Bone marrow (tissue), 2 donors: ENCODE measurements at regions not wholly inside any gene's neighbourhood (a gene's known extent, or its start where the extent isn't known, plus 50 kb on each side); places are given as distances from the start of the nearest gene placed in this dataset.

Experiments used
- DNase-seq, 2 donors: peaks; one replicate each; lab custom pipeline; 2025; lab: John Stamatoyannopoulos, UW

DNA sequence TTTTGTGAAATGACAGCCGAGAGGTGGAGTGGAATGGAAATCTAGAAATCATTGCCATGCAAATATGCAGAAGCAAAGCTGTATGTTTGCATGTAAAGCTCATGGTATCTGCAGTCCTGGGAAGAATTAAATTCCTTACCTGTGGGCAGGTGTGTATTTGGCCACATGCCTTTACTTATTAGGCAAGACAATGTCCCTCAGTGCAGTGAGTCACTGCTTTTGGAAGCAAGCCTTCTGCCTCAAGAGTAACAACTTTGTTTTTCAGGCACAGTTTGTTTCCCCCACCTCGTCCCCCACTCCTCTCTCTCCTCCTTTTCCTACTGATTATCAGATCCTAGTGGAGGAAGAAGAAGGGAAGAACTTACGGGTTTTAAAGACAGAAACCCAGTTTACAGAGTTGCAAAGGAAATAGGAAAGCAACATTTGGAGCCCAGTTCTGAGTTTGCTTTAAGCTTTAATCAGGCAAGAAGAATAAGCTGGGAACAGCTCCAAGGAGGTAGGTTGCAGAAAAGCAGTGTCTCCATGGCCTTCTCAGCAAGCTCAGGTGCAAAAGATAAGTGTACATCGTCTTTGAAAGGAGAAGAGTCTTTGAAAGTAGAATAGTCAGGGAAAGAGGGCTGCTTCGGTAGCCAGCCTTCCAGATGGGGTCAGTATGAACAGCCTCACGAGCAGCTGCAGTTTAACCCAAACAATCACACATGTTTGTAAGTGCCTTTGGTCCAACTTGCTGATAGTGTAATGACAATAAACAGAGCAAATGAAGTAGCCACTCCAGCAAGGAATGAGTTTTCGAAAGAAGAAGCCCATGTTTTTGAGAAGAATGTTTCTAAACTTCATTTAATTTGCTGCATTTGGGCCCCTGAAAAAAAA is 190.1 kb downstream of the KLF5 start:
- no peak for DNase-seq

DNA sequence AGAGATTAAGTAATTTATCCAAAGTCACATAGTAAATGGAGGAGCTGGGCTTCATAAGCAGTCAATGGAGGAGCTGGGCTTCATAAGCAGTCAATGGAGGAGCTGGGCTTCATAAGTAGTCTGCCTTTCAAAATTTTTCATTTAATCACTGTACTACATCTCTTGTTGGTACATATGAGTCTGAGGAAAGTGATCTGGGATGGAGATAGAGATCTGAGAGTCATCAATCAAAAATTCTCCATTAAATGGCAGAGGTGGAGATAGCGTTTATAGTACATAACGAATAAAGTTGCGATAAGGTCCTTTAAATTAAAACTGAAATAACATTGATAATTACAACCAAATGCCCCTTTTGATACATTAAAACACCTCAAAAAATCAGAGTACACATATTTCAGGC is 189.3 kb downstream of the KLF5 start:
- DNase-seq: no peak

DNA sequence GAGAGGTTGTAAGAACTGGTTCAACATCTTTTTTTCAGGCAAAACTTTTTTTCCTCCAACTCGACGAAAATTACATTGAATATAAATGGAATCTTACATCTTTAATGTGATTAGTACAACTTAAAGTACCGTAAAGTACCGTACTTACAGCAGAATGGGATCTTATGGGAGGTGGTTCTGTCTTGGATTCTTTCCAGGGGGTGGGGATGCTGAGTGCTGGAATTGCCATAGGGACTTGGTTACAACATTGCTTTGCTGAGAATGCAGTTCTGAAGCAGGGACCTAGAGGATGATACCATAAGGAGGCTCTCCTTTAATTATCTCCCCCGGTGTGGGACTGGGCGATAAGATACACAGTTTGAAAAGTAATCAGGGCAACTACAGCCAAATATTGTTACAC is 186.4 kb downstream of the KLF5 start:
- no peak for DNase-seq

DNA sequence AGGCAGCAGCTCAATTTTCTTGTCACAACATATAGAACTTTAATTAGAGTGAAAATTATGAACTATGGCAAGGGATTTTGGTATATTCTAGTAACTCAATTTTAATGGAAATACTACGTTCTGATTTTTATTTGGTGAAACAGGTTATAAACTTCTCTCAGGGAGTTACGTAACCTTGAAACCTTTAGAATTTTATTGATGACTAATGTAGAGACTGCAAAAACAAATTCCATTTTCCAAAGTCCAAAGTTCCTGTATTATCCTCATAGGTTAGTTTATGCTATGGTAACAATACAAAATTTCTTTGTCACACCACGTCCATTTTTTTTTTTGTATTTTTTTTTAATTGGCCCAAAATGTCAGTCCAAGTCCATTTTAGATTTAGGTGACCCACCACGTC is 185.7 kb downstream of the KLF5 start:
- no peak for DNase-seq

DNA sequence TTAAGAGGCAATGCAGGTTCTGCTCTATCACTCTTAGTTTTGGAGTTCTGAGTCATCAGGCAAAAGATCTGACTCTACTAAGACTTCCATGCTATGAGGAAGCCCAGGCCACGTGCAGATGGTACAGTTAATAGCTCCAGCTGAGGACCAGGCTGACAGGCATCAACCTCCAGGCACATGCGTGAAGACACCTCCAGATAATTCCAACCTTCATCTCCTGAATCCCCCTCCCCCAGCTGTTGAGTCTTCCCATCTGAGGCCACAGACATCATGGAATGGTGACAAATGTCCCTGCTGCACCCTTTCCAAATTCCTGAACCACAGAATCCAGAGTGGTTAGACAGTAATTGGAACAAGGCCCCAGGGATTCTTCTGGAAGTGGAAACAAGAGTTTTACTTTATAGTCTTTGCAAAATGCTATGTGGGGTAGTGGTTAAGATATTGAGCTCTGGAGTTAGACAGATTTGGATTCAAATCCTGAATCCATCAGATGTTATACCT is 183.8 kb downstream of the KLF5 start:
- DNase-seq: no peak

DNA sequence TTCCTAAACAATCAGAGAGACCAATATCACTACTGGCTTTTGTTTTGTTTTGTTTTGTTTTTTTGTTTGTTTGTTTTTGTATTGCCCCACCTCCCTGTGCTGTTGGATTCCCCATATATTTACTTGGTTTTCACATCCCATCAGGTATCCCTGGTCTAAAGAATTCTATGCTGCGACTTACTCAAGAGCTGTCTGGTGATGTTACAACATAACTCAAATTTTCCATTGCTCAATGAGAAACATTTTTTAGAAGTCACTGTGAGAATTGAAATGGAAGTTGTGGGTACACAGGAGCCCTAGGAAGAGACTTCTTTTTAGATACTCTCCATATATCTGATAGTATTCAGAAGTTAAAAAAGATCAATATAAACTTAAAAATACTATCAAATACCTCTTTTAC is 181.4 kb downstream of the KLF5 start:
- no peak for DNase-seq

DNA sequence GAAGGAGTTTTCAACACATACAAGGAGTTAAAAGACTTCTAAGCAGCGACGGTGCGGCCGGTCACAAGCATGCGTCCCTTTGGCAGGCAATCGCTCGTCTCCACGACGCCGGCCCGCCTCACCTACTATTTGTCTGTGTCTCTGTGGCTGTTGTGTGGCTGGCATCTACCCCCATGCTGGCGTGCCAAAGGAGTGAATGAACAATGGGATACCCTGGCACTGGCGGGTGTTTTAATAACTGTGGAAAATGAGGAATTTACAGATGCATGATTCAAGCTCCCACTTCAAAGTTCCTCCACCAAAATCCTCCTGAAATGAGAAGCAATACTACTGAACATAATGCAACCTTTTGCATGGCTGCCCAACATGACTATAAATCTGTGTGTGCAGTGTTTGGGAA is 176.6 kb downstream of the KLF5 start:
- DNase-seq: no peak

DNA sequence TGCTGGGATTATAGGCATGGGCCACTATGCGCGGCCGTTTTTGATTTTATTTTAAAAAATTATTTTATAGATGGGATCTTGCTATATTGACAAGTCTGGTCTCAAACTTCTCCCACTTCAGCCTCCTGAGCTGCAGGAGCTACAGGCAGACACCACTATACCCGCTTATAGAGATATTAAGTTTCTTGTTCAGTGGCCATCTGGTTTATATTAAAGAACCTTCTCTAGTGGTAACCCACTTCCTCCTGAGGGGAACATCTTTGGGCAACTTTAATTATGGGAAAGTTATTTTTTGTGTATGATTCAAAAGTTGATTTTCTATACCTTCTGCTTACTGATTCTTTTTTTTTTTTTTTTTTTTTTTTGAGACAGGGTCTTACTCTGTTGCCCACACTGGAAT is 172.7 kb downstream of the KLF5 start:
- DNase-seq: no peak

DNA sequence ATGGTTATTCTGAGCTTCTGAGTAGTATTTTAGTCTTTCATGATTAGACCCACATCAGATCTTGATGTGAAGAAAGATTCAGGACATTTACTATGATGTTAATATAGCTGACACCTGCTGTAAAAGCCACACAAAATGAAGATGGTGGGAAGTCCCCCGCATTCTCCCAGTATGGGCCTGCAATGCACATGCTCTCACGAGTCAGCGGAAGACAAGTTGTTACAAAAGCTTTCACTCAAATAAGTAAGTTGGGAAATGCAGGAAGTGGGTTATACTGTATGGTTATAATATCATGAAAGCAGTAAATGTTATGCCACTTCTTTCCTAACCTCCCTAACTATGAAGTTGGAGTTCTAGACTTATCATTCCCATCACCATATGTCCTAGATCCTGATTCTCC is 171.9 kb downstream of the KLF5 start:
- no peak for DNase-seq

DNA sequence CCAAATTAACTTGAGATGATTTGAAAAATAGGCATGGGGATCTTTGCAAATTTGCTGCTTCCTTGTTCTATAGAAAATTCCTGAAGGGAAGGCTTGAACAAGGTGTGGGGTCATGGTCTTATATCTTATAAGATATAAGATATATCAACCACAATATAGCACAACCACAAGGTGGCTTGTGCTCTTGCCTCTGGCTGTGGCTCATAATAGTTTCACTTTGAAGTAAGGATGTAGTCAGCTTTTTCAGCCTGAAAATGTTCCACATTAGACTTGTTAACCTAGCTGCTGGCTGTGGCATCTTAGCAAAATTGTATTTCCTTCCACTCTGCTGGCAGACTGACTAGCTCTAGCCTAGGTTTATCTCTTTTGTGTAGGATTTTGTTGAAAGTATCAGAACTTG is 169.7 kb downstream of the KLF5 start:
- no peak for DNase-seq

DNA sequence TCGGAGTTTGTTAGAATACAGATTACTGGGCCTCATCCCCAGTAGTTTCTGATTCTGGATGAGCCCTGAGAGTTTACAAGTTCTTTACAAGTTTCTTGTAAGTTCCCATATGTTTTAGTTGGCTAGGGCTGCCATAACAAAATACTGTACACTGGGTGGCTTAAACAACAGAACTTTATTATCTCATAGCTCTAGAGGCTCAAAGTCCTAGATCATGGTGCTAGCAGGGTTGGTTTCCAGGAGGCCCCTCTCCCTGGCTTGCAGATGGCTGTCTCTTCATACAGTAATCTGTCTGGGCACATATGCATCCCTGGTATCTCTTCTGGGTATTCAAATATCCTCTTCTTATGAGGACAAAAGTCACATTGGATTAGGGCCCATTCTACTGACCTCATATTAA is 167.2 kb downstream of the KLF5 start:
- DNase-seq: no peak

DNA sequence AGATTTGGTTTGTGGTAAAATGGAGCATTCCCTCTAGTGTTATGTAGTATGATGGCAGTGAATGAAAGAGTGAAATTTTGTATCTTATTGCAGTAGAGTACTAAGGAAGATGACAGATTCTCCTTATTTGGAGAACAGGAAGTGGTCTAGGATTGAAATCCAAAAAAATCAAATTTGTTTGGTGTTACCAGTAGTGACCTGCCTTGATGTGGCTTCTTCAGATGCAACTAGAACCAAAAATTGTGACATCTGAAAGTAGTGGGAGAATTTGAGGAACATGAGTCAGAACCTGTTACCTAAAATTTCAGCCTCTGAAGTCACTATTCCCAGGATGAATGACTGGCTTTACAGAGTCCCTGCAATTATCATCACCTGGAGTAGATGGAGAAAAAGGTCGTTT is 165.9 kb downstream of the KLF5 start:
- DNase-seq: no peak

DNA sequence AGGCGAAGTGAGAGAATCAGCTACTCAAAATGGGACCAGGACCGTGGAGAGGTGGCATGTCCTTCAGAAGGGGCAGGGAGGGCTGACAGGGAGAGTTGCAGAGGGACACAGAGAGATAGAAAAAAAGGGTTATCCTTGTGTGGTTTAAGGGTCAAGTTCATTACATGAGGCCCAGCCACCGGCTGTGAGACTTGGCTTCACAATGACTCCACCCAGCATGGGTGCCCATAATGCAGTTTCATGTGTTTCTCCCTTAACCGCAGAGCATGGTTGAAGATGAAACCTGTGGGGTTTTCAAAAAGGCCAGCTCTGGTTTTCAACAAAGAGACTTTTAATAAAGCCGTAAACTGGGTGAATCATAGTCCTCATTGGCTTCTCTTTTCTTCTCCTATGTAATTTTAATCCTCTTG is 164.6 kb downstream of the KLF5 start:
- no peak for DNase-seq

DNA sequence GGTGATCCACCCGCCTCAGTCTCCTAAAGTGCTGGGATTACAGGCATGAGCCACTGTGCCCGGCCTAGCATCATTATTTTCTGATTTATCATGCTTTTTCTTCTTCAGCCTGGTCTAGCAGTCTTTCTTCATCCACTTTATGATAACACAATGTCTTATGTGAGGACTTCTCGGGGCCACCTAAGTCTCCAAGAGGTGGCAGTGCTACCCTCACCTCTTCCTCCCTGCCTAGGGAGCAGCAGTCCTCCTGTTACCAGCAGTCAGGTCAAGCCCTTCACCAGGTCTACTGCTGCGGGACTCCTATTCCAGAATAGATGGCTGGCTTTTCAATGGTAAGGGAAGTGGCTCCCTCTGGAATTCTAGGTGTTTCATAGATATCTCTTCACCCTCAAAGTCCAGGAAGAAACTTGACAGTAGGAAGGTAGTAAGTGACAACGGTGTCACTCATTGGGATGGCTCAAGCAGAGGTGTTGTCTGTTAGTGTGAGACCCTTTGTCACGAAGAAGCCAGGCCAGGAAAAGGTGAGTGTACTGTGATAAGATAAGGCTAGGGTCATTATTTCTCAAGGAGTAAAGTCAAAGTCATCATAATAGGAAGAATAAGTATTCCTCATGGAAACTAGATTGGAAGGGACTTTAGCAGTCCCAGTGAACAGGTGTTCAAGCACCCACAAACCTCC is 164.0 kb downstream of the KLF5 start:
- no peak for DNase-seq

DNA sequence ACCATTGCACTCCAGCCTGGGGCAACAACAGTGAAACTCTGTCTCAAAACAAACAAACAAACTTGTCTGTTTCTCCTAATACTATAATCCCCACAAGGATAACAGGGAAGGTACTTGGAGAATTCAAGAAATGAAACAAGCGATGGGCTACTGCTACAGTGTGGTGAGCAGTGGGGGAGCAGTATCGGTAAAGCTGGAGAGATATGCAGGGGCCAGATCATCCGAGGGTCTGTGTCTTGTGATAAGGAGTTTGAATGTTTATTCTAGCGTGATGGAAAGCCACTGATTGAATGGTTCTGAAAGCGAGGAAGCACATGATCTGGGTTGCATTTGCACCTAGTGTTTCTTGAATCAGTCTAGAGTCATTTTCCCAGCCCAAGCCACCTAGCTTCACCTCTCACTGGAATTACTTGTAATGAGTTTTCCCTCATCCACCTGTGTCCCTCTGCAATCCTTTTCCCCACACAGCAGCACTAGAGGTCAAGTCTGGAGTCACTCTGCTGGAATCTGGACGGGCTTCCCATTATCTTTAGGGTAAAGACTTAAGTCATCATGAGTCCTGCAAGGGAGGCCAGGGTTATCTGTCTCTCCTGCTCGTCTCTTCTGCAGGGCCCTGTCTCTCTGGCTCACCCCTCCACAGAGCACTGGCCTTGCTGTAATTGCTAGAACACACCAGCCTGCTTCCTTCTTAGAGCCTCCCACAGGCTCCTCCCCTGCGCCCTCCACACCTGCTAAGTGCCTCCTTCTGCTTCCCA is 162.3 kb downstream of the KLF5 start:
- DNase-seq: no peak

DNA sequence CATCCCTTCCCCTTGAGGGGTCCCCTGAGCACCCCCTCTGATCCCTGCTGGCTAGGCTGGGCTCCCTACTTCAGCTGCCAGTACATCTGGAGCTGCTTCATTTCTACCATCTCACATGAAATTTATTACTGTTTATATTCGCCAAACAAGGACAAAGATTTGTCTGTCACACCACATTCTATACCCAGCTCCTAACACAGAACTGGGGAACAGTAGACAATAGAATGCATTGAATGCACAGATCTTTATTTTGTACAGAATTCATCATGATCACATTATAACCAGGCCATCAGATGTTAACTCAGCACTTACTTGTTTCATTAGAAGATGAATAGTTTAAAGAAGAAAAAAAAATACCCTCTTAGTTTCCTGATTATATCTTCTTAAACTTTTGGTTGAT is 159.4 kb downstream of the KLF5 start:
- no peak for DNase-seq

DNA sequence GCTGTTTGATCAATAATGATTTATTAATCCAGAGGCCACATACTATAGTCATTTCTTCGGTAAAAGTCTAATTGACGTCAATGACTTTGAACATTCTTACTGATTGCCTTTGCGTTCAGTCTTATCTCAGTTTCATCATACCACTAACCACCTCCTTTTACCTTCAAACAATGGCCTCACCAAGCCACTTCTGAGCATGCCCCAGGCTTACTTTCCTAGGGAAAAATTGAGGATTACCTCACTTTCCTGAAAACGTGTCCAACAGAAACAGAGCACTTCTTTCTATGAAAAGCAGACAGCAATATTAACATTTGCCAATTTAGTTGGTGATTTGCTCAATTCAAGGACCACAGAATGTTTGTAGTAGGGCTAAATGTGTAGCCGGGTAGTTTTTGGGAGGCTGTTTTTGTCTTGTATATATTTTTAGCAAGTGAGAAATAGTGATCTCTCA is 157.6 kb downstream of the KLF5 start:
- no peak for DNase-seq

DNA sequence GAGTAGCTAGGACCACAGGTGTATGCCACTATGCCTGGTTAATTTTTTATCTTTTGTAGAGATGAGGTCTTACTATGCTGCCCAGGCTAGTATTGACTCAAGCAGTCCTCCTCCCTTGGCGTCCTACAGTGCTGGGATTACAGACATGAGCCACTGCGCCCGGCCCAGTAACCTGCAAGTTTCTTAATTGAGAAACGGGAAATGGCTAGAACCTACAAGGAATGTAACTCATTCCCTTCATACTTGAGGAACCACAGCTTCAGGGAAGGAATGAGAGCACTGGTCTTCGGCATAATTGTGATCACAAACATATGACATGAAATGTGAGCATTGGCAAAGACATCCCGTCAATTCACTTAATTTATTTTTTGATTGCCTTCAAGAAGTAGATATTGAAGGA is 157.0 kb downstream of the KLF5 start:
- DNase-seq: no peak

DNA sequence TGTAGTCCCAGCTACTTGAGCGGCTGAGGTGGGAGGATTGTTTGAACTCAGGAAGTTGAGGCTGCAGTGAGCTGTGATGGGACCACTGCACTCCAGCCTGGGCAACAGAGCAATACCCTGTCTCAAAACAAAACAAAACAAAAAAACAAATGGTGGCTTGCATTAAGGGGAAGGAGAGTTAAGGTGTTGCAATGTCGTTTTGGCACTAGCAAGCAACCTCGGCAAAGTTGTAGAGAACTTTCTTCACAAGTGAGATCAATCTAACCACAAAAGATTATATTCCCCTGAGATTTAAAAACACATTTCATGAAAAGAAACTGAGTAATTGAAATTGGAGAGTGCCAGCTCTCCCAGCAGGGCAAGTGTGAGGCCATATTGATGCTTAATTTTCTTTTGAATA is 153.7 kb downstream of the KLF5 start:
- no peak for DNase-seq

DNA sequence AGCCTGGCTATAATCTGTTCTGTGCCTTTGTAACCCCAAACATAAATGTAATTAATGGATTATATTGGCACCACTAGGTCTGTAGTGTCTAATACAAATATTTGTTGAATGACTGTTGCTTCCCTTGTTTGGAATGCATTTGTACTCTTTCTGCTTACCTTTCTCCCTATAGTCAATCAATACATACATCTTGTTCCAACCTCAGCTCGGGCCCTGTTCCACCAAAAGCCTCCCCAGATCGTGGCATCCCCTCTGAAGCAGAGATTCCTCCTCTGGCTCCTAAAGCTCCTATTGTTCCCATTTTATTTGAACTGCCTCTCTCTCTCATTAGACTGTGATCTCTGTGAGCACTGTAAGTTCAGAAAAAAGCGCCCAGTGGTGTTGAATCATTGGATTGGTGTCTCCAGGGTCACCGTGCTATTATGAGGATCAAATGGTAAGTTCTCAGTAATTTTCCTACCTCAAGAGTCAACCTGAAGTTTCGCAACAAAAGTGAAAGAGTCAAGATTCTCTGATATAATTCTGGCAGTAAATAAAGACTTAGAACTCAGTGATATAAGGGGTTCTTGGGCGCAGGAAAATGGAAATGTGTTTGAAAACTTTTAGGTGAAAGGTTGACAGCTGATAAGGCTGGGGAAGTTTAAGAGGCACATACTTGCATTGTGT is 151.5 kb downstream of the KLF5 start:
- no peak for DNase-seq

DNA sequence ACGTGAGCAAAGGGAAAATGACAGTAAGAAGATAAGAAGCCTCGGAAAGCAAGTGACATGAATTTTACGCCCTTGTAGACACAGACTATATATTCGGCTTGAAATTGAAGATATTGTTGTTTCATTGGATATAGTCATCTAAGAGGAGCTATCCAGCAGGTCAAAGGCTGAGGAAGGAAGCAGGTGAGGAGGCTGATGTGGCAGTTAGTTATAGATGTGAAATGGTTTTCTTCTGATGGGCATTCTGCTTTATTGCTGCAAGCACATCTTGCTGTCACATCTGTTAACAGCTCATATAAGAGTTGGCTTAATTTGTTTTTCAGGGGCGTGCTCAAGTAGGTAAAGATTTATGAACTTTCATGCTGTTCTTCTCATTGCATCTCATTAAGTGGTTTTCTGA is 146.1 kb downstream of the KLF5 start:
- DNase-seq: no peak

DNA sequence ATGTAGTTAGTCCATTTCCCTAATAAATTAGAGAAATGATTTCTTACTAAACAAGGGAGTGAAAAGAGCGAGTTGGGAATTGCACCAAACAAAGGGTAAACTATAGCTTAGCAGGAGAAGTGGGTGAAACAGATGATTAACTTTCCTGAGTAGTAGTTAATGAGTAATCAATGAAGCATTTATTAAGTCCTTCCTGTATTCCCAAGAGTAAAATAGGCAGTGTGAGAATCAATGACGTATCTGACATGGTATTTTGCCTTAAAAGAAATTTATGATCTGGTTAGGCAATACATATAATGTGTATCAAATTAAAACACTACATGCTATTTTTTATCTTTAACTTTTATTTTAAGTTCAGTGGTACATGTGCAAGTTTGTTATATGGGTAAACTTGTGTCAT is 142.8 kb downstream of the KLF5 start:
- DNase-seq: no peak
